Lung microvascular endothelial cell (primary cell): ENCODE measurements at regions not wholly inside any gene's neighbourhood (a gene's known extent, or its start where the extent isn't known, plus 50 kb on each side); places are given as distances from the start of the nearest gene placed in this dataset.
A peak's percentile ranks its signal among the peaks of the same experiment; 100 is the strongest.

Source experiments
- DNase-seq, 2 donors: peaks; one replicate each; pipeline versions ENCODE4 v3.0.0 to v3.0.0-alpha.2; 2010; ENCODE audit warnings: low read depth in 2 of 2

DNA sequence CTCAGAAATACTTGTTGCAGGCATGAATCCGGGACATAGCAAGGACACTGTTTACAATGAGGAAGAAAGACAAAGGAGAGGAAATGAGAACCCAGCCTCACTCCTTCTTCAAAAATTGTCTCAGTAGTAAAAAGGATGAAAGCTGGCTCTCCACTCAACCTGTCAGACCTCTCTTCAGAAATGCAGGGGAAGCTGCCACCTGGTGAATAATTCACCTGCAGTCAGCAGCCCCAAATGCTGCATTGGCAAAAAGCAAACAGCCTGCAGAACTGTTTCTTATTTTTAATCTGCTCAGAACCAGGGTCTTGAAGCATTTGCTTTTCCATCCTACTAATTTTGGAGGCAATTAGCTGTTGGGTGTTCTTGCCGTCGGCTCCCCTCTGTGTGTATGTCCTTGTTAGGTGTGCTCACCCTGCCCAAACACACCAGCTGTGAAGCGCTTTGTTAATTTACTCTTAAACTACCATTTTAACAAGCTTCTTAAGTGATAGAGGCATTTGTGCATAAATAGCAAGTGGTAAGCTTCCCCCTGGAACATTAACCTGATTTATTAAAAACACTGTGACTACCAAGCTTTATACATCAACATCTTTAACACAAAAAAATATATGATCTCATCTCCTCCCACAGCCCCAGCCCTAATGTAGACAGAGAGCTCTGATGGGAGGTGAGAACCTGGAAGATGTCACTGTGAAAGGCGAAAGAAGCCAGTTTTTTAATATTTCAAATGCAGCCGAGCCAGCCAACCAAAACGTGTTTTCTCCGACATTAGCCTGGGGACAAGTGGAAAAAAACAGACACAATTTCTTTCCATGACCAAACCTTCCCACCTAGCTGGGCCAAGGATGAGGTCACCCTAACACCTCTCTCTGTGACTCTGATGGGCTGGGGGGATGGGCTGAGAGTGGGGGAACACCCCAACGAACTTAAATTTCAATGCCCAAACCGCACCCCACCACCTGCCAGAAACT lies 451.0 kb upstream of the SULF2 start:
- peak in 1 of 2 donors; percentile 42 for DNase-seq

GRCh38 chr20:48234951-48235350 lies 449.7 kb upstream of the SULF2 start:
- no peak for DNase-seq

DNA sequence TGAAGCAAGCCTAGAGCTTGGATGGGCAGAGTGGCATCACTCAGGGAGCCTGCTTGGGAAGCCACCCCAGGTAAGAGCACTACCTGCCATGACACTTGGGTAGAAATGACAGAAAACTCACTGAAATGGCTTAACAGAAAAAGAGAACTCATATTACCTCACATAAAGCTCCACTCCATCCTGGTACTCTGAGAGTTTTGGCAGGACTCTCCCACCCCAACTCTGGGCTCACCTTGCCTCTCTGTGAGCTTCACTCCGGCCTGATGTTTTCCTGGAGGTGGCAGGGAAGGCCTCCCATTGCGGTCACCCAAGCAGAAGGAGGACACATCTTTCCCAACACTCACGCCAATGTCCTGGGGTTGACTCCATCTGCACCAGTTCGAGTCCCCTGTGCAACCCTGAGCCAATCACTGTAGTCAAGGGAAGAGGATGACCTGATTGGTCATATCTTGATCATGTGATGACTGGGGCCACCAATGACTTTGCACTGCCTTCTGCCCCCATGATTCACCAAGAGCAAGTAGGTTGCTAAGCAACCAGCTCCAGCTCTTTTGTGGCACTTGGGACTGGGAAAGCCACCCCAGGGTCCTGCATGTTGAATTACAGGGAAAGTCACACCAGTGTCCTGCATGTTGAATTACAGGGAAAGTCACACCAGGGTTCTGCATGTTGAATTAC lies 446.1 kb upstream of the SULF2 start:
- DNase-seq = no peak

GRCh38 chr20:48230216-48230615 lies 444.9 kb upstream of the SULF2 start:
- no peak for DNase-seq

GRCh38 chr20:48227381-48227780 lies 442.1 kb upstream of the SULF2 start:
- no peak for DNase-seq

- DNase-seq = no peak
Measured at GRCh38 chr20:48226642-48227041, 441.4 kb upstream of the SULF2 start.

DNA sequence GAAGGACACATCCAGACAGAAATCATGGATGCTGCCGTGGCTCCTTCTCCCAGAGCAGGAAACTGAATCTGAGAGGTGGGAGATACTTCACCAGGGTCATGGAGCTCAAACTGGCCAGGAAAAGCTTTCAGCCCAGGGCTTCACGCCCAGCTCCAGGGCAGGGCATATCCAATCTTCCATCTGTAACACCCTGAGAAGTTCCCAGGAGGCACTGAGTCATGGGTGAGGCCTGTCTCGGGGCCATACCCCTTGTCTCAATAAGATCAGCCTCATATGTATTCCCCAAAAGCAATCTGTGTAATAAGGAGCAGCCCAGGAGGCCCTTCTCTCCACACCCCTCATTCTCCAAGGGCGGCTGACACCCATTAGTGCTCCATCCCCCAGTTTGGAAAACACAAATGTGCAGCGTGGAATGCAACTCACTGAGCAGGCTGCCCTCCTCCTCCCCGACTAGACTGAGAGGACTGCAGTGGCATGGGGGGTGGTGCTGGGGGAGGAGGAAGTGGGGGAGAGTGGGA lies 439.3 kb upstream of the SULF2 start:
- no peak for DNase-seq

DNA sequence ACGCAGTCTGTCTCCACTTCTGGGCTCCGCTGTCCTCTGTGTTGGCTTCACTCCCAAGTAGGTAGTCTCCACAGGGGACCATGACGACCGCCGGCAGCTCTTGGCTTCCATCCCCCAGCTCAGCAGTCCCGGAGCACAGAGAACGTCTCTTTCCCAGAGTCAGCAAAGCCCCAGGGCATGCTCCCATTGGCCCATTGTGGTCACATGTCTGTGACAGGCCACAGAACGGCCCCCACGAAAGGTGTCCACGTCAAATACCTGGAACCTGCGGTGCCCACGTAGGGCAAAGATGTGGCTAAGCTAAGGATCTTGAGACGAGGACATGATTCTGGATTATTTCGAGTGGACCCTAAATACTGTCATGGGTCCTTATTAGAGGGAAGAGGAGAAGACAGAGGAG lies 438.4 kb upstream of the SULF2 start:
- no peak for DNase-seq

GRCh38 chr20:48222595-48223180 lies 437.4 kb upstream of the SULF2 start:
- no peak for DNase-seq

GRCh38 chr20:48220033-48220633 lies 434.9 kb upstream of the SULF2 start:
- no peak for DNase-seq

DNA sequence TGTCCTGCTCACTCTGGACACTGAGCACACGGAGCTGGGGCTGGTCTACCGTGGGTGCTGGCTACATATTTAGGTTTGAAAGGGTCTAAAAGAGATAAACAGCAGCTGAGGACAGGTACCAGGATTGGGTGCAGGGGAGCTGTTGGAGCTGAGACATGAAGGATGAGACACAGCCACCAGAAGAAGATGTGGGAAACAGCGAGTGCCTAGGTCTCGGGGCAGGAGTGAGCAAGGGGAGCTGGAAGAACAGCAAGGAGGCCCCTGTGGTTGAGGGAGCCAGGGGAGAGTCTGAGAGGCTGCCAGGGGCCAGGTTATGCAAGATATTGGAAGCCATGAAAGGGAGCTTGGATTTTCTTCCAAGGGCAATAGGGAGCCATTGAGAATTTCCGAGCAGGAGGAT lies 434.0 kb upstream of the SULF2 start:
- no peak for DNase-seq

- no peak for DNase-seq
Measured at GRCh38 chr20:48217190-48217589, 431.9 kb upstream of the SULF2 start.

DNA sequence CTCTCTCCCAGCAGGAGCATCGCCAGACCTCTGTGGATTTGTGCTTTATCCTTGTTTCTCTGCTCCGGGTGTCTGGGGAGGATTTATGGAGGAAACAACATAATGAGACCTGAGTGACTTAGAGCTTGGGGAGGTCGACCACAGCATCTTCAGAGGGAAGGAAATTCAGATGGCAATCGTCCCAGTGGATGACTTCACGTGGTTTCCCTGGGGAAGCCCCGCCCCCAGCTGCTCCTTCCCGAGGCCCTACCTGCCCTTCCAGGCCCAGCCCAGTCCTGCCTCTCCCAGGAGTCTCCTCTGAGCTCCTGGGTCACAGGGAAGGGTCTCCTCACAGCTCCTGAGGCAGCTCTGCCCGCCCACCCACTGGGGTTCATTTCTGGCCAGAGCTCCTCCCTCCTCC lies 430.3 kb upstream of the SULF2 start:
- DNase-seq = no peak

DNA sequence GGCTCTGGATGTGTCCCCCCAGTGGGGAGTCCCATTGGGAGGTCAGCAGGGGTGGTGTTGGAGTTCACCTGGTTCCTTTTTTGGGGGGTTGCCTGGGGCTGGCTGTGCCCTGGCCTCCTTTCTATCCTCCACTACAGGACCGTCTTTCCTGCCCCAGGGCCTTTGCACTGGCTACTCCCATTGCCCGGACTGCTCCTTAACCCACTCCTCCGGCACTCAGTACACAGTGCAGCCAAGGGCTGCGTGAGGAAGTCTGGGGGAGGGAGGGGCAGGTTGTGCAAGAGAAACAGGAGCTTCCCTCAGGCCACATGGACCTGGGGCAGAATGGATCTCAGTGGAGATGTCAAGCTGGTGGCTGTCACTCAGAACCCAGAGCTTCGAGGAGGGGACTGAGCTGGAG lies 429.3 kb upstream of the SULF2 start:
- DNase-seq = no peak

DNA sequence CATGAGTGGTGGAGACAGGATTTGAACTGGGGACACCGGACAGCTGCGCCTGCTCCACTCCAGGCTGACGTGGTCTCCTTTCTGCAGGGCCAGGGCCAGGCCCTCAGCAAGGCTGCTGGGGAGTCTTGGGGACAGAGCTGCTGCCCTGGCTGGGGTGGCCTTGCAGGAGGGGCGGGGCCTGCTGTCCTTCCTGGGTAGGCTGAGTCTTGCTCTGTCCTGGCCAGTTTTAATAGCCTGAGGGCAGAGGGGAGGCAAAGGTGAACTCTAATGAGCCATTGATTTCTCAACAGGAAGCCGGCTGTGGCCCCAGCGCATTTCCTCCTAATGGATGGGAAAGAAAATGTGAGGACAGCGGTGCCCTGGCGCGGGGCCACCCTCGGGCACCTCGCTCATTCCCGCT lies 428.4 kb upstream of the SULF2 start:
- peak in 1 of 2 donors; percentile 2 for DNase-seq

DNA sequence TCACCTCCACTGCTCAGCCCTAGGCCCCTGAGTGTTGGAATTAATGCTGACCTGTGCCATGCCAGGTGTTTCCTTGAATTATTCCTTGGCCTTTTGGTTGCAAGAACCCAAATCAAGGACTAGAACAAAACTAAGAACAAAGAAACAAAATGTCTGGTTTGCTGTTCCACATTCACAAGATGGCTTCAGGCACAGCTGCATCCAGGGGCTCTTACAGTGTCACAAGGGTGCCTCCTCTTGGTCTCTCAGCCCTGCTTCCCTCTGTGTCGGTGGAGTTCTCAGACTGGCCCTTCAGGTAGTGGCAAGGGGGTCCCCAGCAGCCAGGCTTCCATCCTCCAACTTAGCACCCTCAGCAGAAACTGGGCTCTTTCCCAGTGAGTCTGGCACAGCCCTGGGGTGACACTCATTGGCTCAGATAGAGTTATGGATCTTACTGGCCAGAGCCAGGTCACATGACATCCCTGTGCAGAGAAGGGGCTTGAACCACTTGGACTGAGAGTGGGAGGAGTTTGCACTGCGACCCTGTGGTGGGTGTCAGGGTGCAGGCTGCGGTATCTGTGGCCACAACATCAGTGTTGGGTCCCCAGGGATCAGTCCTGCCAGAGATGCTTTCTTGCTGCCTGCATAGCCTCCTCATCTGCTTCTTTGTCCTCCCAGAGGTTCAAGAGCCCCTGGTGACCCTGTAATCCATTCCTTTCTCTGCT lies 427.7 kb upstream of the SULF2 start:
- no peak for DNase-seq

DNA sequence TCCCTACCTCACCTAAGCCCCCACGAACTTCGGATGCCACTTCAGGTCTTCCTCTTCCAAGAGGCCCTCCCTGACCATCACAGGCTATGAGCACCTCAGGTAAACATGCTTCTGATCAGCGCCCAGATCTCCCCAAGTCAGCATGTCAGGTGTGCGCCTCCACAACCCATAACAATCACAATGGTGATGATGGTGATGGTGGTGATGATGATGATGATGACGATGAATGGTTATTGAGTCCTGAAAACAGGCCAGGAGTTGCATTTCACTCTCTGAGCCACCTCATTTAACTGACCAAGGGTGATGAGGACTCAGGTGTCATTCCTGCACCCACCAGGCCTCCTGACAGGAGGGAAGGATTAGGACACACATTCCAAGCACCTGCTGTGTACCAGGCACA lies 426.6 kb upstream of the SULF2 start:
- no peak for DNase-seq

DNA sequence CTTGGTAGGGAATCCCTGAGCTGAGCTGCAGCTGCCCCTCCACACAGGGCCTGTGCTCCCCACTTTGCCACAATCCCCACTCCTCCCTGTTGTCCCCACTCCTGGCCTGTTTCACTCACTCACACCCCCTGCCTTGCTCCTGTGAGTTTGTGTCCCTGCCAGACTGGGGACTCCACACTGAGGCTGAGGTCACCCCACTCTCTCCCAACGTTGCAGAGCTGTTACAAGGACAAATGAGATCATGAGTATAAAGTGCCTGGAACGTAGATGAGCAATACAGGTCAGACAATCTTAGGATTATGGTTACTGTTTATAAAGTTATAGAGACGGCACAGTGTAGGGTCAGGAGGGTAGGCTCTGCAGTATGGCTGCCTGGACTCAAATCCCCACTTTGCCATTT lies 426.0 kb upstream of the SULF2 start:
- no peak for DNase-seq

- no peak for DNase-seq
Measured at GRCh38 chr20:48210111-48211027, 425.1 kb upstream of the SULF2 start.

DNA sequence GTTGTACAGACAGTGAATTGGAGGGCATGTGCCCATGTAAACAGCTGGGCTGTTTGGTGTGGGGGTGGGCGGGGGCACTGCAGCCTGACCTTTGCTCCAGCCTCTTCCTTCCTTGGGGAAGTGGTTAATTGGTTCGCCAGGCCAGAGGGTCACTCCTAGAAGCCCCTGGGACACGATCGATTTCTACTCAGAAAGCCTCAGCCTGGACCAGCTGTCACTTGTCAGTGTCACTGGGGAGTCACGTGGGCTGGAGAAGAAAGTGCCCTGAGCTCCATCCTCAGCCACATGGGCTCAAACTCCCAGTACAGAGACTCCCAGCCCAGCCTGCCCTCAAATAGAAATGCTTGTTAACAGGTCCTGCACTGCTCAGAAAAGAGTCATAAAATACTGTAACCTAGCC lies 423.8 kb upstream of the SULF2 start:
- no peak for DNase-seq
